ENCODE measurements at regions not wholly inside any gene's neighbourhood (a gene's known extent, or its start where the extent isn't known, plus 50 kb on each side); places are given as distances from the start of the nearest gene placed in this dataset.
A peak's percentile ranks its signal among the peaks of the same experiment; 100 is the strongest.

DNA sequence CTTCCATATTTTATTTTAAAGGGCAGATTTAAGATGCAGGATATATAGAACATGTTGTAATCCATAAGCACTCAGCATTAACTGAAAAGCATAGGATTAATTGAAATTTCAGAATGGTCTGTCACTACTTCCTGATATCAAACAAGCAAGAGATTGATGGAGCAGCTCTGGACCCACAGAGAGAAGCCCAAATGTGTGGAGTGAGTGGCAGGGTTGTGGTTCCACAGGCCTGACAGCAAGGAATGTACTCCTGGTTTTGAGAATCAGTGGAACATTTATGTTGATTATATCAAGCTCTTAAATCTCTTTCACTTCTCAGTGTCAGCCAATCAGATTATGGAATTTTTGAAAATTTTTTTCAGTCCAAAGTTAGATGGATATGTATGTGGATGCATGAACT is 267.6 kb upstream of the PRICKLE1 start:
- H3K9me3 ChIP-seq = no peaks in the 10 kb centered on the region
- DNase-seq = peak; percentile 9

GRCh38 chr12:42855362-42855950 is 265.9 kb upstream of the PRICKLE1 start:
- H3K4me1 ChIP-seq = peaks cover 6% of the 10 kb centered on the region; the same call in 1 of the 2 replicates
- DNase-seq = no peak
- H3K36me3 ChIP-seq = no peaks in the 10 kb centered on the region
- no peak overlapping the region for H3K4me3 ChIP-seq (ENCODE audit: low read depth, low read length)
- no peaks in the 10 kb centered on the region for H3K27me3 ChIP-seq
- no peaks in the 10 kb centered on the region for H3K9me3 ChIP-seq
- TF ChIP-seq, protein P1, sequence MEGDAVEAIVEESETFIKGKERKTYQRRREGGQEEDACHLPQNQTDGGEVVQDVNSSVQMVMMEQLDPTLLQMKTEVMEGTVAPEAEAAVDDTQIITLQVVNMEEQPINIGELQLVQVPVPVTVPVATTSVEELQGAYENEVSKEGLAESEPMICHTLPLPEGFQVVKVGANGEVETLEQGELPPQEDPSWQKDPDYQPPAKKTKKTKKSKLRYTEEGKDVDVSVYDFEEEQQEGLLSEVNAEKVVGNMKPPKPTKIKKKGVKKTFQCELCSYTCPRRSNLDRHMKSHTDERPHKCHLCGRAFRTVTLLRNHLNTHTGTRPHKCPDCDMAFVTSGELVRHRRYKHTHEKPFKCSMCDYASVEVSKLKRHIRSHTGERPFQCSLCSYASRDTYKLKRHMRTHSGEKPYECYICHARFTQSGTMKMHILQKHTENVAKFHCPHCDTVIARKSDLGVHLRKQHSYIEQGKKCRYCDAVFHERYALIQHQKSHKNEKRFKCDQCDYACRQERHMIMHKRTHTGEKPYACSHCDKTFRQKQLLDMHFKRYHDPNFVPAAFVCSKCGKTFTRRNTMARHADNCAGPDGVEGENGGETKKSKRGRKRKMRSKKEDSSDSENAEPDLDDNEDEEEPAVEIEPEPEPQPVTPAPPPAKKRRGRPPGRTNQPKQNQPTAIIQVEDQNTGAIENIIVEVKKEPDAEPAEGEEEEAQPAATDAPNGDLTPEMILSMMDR (IDR thresholded peaks at IDR 0.05; ENCODE audit: low read depth, low read length) = no peak

More for the DNA sequence above, 267.6 kb upstream of the PRICKLE1 start:
- Histone ChIP-seq H3K27me3 (no peaks in the 10 kb centered on the region), H3K4me1 (peaks cover 6% of the 10 kb centered on the region; the same call in 1 of the 2 replicates), H3K4me3 (ENCODE audit: low read depth, low read length) (no peak overlapping the region), H3K36me3 (no peaks in the 10 kb centered on the region)
- TF ChIP-seq, protein P1 (IDR thresholded peaks at IDR 0.05; ENCODE audit: low read depth, low read length) = no peak

GRCh38 chr12:42854826-42855225 is 265.3 kb upstream of the PRICKLE1 start:
- DNase-seq = no peak
- TF ChIP-seq, protein P1 (IDR thresholded peaks at IDR 0.05; ENCODE audit: low read depth, low read length) = peak; percentile 8; the same call in 1 of the 2 replicates
- Histone ChIP-seq H3K36me3 (no peaks in the 10 kb centered on the region), H3K27me3 (no peaks in the 10 kb centered on the region), H3K4me3 (ENCODE audit: low read depth, low read length) (no peak overlapping the region), H3K9me3 (no peaks in the 10 kb centered on the region), H3K4me1 (peaks cover 6% of the 10 kb centered on the region; the same call in 1 of the 2 replicates)

DNA sequence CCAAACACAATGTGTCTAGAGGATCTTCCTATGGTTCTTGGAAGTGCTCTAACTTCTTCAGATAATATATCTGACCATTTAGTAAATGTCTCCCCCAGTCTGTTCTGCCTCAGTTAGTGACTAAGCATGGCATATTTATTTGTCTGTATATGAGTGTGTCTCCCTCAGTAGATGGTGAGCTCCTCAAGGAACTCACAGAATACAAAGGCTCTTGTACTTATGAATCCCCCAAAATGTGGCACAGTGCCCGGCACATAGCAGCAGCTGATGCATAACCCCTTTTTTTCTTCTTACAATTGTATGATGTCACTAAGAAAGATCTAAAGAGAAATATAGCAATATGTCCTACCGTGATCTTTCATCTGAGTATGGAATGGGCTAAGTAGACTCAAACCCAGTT is 264.7 kb upstream of the PRICKLE1 start:
- Histone ChIP-seq H3K4me3 (ENCODE audit: low read depth, low read length) (no peak overlapping the region), H3K4me1 (peaks cover 6% of the 10 kb centered on the region; the same call in 1 of the 2 replicates), H3K27me3 (no peaks in the 10 kb centered on the region), H3K36me3 (no peaks in the 10 kb centered on the region), H3K9me3 (no peaks in the 10 kb centered on the region)
- TF ChIP-seq, protein P1 (IDR thresholded peaks at IDR 0.05; ENCODE audit: low read depth, low read length) = no peak
- no peak for DNase-seq

GRCh38 chr12:42853370-42854140 is 264.0 kb upstream of the PRICKLE1 start:
- H3K9me3 ChIP-seq = no peaks in the 10 kb centered on the region

More at GRCh38 chr12:42853370-42854140, 264.0 kb upstream of the PRICKLE1 start:
- DNase-seq = no peak
- TF ChIP-seq, protein P1 (IDR thresholded peaks at IDR 0.05; ENCODE audit: low read depth, low read length) = no peak
- Histone ChIP-seq H3K4me1 (peaks cover 6% of the 10 kb centered on the region; the same call in 1 of the 2 replicates), H3K4me3 (ENCODE audit: low read depth, low read length) (no peak overlapping the region), H3K27me3 (no peaks in the 10 kb centered on the region), H3K36me3 (no peaks in the 10 kb centered on the region)

Measured in BE2C (cell line).